ENCODE measurements at regions not wholly inside any gene's neighbourhood (a gene's known extent, or its start where the extent isn't known, plus 50 kb on each side); places are given as distances from the start of the nearest gene placed in this dataset.
"Not testable (repeated sequence)": the region's sequence is repeated elsewhere in the genome, so short reads cannot be mapped to it uniquely, and the experiment has no call there.

DNA sequence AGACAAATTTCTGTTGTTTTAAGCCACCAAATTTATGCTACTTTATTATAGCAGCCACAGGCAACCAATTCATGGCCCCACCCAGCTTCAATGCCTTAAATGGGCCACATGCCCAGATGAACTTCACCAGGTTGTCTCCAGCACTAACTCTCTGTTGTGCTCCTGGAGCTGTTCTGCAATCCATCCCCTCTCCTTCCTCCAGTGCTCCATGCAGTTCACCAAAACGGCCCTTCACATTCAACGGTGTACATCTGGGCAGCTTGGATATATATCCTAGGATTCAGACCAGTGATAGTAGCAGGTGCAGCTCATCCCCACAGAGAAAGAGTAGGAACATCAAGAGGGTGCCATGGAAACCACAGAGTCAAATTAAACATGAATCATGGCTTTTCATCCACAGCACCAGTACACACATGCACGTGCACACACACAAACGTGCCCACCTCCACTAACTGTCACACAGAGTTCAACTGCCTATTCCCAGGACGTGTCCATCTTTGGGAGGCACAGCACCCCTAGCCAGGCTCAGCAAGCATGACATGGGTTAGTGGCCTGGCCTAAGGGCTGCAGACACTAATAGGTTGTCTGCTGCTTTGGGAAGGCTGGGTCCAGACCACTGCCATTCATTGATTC, 134.5 kb downstream of the MED10 start:
- Mint-ChIP-seq H3K36me3 (no peaks in the 10 kb centered on the region), H3K9me3 (peaks cover 0 to 3% (median 1%) of the 10 kb centered on the region in 6 donors), H3K4me1 (no peaks in the 10 kb centered on the region), H3K27ac (no peak overlapping the region), H3K4me3 (no peak overlapping the region), H3K27me3 (ENCODE audit: low read depth in 3 of 3) (peaks cover 0 to under 1% (median 0%) of the 10 kb centered on the region in 3 donors)
- no peak for DNase-seq

DNA sequence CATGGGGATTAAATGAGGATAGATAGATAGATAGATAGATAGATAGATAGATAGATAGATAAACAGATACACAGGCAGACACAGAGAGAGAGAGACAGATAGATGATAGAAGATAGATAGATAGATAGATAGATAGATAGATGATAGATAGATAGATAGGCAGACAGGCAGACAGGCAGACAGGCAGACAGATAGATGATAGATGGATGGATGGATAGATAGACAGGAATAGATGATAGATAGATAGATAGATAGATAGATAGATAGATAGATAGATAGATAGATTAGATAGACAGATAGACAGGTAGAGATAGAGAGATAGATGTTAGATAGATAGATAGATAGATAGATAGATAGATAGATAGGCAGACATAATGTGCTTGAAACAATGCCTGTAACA, 137.3 kb downstream of the MED10 start:
- H3K27me3 Mint-ChIP-seq (ENCODE audit: low read depth in 3 of 3): peaks cover 0 to 10% (median 3%) of the 10 kb centered on the region in 3 donors
- not testable (repeated sequence) for H3K9me3 Mint-ChIP-seq, H3K4me3 Mint-ChIP-seq, H3K36me3 Mint-ChIP-seq, DNase-seq, H3K4me1 Mint-ChIP-seq, H3K27ac Mint-ChIP-seq

DNA sequence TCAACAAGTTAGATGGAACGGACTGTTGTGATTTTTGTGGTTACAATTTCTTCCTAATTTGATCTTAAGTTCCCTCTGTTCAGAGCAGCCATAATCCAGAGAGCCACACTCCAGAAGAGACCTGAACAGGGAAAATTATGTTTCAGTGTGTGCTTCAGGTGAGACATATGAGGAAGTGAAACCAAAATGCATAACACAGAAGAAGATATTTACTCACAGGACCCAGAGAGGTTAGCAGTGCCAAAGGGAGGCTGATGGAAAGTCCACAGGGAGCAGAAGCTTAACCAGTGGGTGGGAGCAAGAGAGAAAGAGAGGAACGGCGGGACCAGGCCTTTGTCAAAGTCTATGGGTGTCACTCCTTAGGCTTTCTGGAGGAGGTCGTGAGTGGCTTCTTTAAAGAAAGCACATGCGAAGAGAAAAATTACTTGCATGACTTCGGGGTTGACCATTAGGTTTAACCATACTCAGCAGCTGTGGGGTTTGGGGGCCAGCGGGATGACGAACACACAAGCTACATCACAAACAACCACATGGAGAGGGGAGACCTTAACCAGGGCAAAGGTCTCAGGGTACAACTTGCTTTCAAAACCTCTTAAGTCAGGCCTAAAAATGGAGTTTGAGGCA, 141.4 kb downstream of the MED10 start:
- no peak overlapping the region for H3K4me3 Mint-ChIP-seq
- peaks cover 2 to 14% (median 3%) of the 10 kb centered on the region in 3 donors for H3K27me3 Mint-ChIP-seq (ENCODE audit: low read depth in 3 of 3)
- H3K4me1 Mint-ChIP-seq: no peaks in the 10 kb centered on the region
- peaks cover 0 to 5% (median 0%) of the 10 kb centered on the region in 6 donors for H3K9me3 Mint-ChIP-seq
- H3K36me3 Mint-ChIP-seq: no peaks in the 10 kb centered on the region
- no peak overlapping the region for H3K27ac Mint-ChIP-seq
- no peak for DNase-seq

DNA sequence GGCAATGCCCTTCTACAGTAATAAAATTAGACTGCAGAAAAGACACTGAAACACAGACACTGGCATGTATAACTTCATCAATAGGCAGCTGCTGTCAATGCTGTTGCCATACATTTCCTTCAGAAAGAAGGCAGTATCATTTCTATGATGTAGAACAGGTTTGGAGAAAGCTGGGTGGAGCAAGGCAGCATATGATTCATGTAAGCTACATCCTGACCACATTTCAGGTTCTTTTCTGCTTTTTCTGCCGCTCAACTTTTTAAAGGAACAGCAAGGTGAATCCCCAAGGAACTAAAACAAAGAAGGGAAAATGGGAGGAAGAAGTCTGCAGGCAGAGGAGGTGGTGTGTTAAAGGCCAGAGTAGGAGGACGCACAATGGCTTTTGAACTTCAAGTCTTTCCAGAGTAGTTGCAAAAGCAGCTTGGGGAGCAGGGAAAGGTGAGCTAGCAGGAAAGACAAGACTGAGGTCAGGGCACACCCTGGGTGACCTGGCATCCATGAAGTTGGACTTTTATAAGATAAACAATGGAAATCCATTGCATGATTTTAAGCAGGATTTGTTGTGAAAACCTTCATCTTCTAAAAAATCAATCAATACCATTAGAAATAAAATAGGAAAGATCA, 142.1 kb downstream of the MED10 start:
- Mint-ChIP-seq H3K9me3 (peaks cover 0 to 5% (median 0%) of the 10 kb centered on the region in 6 donors), H3K4me3 (no peak overlapping the region), H3K27me3 (ENCODE audit: low read depth in 3 of 3) (peaks cover 2 to 14% (median 3%) of the 10 kb centered on the region in 3 donors), H3K27ac (no peak overlapping the region), H3K36me3 (no peaks in the 10 kb centered on the region), H3K4me1 (no peaks in the 10 kb centered on the region)
- DNase-seq: no peak

DNA sequence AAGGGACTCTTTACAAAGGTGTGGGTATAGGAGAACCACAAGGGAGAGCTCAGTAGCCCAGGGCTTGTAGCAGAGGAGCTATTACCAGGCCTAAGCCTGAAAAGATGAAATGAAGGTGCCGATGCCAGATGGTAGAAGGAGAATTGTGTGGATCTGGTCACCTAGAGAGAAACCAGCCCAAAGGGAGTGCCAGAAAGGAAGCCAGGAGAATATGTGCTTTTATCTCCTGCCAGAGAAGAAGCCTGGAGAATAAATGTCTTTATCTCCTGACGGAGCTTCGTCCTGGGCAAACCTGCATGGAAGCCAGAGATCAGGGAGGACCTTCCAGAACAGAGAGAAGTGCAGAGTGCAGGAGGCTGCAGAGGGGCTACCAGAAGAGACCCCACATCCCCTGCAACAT, 142.6 kb downstream of the MED10 start:
- Mint-ChIP-seq H3K27me3 (ENCODE audit: low read depth in 3 of 3) (peaks cover 3 to 14% (median 4%) of the 10 kb centered on the region in 3 donors), H3K36me3 (no peaks in the 10 kb centered on the region), H3K9me3 (peaks cover 0 to 5% (median 0%) of the 10 kb centered on the region in 6 donors), H3K4me1 (no peaks in the 10 kb centered on the region), H3K27ac (no peak overlapping the region), H3K4me3 (no peak overlapping the region)
- DNase-seq: no peak

DNA sequence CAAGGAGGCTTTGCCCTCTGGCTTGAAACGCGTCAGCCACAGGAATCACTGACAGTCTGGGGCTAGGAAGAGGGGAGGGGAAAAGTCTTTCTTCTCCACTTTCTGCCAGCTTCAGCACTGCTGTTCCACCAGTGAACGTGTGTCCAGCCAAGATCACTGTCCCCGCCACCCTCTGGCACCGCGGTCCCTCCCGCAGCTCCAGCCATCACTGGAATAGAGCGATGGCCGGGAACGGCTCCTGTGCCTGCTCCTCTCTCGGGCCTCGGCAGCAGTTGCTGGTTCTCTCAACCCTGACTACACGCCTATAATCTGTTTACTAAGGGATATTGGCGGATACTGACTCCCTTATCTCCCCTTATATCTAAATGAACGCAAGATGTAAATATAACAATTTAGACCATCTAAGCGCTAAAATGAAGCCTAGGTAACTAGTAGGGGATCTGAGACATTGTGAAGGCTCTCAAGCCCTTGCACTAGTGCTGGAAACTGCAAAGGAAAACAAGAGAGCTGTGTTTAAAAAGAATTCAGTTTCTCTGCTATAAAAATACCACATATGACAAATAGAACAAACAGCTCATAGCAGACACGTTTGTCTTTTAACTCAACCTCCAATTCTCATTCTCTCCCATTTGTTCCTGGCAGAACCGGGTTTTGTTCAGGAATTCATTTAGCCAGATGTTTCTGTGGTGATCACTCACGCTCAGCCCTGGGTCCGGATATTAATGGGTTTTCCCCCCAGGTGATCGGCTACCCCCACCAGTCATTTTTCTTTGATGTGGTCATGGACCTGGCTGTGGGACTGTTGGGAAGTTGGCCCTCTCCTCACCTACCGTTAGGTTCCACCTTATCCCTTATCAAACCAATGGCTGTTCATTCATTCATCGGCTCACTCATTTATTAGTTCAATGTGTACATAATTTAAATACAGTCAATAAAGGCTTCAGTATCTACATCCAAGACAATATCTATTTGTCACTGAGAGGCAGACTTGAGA, 149.8 kb downstream of the MED10 start:
- Mint-ChIP-seq H3K27me3 (ENCODE audit: low read depth in 3 of 3) (peaks cover 0 to 4% (median 4%) of the 10 kb centered on the region in 3 donors), H3K4me1 (no peaks in the 10 kb centered on the region), H3K36me3 (no peaks in the 10 kb centered on the region), H3K9me3 (peaks cover 0 to 3% (median 0%) of the 10 kb centered on the region in 6 donors), H3K4me3 (no peak overlapping the region), H3K27ac (no peak overlapping the region)
- no peak for DNase-seq

DNA sequence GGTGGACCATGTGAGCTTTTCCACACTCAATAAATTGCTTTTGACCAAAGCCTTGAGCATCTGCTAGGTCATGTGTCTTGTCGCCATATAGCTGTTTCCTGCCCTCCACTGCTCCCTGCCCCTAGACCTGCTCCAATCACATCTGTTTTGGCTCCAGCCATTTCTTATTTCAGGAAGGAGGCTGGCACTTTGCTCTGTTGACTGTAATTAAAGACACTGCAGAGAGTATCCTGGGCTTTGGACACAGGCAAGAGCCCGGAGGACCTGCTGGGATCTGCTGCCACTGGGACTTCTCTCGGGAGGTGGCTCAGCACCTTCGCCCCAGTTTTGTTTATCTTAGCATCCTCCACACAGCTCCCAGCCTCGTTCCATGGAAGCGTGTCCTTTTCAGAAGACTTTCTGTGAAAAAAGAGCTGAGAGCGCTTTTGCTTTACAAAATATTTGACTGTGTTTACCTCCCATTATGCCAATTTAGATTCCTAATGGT, 153.2 kb downstream of the MED10 start:
- Mint-ChIP-seq H3K4me1 (no peaks in the 10 kb centered on the region), H3K27ac (no peak overlapping the region), H3K4me3 (no peak overlapping the region), H3K9me3 (peaks cover 0 to 3% (median 0%) of the 10 kb centered on the region in 6 donors), H3K27me3 (ENCODE audit: low read depth in 3 of 3) (peaks cover 0 to 2% (median 0%) of the 10 kb centered on the region in 3 donors), H3K36me3 (no peaks in the 10 kb centered on the region)
- no peak for DNase-seq

DNA sequence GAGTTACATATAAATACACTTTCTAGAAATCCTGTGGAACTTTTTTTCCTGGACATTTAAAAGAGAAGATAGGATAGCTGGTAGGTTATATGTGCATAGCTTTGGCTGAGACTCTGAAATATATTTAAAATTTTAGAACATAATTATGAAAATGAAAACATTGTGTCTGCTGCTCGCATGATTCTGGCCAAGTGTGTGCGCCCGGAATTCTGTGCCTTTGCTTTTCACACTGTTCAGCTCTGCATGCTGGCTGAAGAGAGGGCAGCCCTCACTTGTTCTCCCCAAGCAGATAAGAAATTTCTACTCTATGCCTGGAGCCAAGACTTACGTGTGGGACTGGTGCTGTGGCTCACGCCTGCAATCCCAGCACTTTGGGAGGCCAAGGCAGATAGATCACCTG, 153.9 kb downstream of the MED10 start:
- H3K9me3 Mint-ChIP-seq: peaks cover 0 to 3% (median under 1%) of the 10 kb centered on the region in 6 donors
- DNase-seq: no peak
- no peak overlapping the region for H3K4me3 Mint-ChIP-seq
- H3K36me3 Mint-ChIP-seq: no peaks in the 10 kb centered on the region
- H3K27ac Mint-ChIP-seq: no peak overlapping the region
- no peaks in the 10 kb centered on the region for H3K4me1 Mint-ChIP-seq
- peaks cover 0 to 2% (median under 1%) of the 10 kb centered on the region in 3 donors for H3K27me3 Mint-ChIP-seq (ENCODE audit: low read depth in 3 of 3)

DNA sequence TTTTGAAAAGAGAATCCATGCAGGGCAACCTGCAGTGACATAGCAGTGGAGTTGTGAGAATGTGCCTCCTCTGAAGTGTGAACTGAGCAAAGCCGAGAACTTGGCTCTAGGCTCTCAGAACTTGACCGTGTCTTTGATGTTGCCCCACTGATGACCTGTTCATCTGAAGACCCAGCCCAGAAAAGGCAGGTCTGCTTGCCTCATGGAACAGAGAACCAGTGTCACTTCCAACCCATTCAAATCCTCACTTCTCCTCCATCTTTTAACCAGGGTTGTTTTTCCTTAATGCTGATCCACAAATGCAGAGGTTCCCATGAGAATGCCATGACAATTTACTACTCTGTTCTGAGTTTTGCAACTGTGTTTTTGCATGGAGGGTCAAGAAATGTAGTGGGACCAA, 155.4 kb downstream of the MED10 start:
- no peak overlapping the region for H3K27ac Mint-ChIP-seq
- H3K36me3 Mint-ChIP-seq: no peaks in the 10 kb centered on the region
- H3K4me1 Mint-ChIP-seq: no peaks in the 10 kb centered on the region
- no peak for DNase-seq
- H3K27me3 Mint-ChIP-seq (ENCODE audit: low read depth in 3 of 3): peaks cover 0 to 2% (median 1%) of the 10 kb centered on the region in 3 donors
- H3K9me3 Mint-ChIP-seq: peaks cover 0 to 3% (median under 1%) of the 10 kb centered on the region in 6 donors
- no peak overlapping the region for H3K4me3 Mint-ChIP-seq

DNA sequence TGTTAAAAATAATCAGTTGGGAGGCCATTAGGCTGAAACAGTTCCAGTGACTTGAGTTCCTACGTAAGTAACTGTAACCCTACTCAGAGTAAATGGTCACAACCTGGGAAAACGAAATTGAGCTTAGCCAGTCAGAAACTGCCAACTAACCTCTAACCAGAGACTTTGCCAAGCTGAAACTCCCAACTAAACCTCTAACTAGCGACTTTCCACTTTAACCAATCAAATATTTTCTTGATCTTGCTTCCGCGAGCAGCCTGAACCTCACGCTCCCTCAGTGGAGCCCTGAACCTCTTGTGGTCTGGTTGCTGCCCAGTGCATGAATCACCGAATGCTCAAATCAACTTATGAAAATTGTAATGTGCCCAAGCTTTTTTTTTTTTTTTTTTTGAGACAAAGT, 156.2 kb downstream of the MED10 start:
- Mint-ChIP-seq H3K9me3 (peaks cover 0 to 5% (median 0%) of the 10 kb centered on the region in 6 donors), H3K36me3 (no peaks in the 10 kb centered on the region), H3K27ac (no peak overlapping the region), H3K4me3 (no peak overlapping the region), H3K4me1 (no peaks in the 10 kb centered on the region), H3K27me3 (ENCODE audit: low read depth in 3 of 3) (peaks cover 0 to 2% (median 1%) of the 10 kb centered on the region in 3 donors)
- DNase-seq: no peak

DNA sequence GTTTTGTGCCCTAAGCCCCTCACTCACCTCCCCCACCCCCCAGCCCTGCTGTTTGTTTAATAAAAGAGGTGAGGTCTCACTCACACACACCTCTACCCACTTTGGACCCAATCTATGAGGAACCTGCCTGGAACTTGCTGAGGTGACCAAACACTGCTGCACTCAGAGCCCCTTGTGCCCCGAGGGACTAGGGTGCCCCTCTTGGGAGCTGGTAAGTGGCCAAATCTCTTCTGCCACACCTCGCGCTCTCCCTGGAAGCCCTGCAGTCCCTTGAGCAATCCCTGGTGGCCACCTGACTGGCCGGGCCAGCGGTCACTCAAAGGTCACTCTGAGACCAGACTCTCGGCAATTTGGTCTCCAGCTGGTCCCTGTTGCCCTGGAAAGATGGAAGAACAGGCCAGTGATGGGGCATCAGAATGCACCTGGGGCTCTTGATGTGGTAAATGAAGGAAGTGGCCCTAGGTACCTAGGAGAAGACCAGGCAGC, 157.2 kb downstream of the MED10 start:
- Mint-ChIP-seq H3K9me3 (peaks cover 0 to 5% (median 0%) of the 10 kb centered on the region in 6 donors), H3K4me3 (no peak overlapping the region), H3K36me3 (no peaks in the 10 kb centered on the region), H3K27ac (no peak overlapping the region), H3K27me3 (ENCODE audit: low read depth in 3 of 3) (peaks cover 1 to 4% (median 3%) of the 10 kb centered on the region in 3 donors), H3K4me1 (no peaks in the 10 kb centered on the region)
- no peak for DNase-seq

DNA sequence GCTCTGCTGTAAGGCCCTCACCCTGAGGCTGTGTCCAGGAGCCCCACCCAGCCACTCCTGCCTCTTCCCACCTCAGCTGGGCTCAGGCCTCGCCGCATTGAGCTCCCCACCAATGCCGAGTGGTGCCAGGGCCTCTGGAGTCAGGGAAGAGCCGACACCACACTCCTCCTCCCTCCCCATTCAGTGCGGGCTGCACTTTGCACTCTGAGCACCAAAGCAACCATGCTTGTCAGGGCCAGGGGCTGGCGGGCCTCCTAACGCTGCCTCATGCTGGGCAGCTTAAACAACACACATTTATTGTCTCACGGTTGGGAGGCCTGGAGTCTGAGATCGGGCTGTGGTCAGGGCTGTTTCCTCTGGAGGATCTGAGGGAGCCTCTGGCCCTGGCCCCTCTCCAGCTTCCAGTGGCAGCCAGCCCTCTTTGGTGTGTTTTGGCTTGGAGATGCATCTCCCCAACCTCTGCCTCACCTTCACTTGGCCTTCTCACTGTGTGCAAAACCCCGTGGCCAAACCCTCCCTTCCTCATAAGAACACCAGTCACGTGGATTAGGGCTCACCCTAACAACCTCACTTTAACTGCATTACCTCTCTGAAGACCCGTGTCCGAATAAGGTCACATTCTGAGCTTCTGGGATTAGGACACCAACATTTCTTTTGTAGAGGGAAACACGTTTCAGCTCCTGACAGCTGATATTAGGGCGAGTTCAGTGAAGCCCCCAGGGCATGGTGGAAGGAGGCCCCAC, 157.8 kb downstream of the MED10 start:
- H3K9me3 Mint-ChIP-seq: peaks cover 0 to 3% (median 0%) of the 10 kb centered on the region in 6 donors
- H3K27me3 Mint-ChIP-seq (ENCODE audit: low read depth in 3 of 3): peaks cover 3 to 4% (median 3%) of the 10 kb centered on the region in 3 donors
- DNase-seq: no peak
- no peak overlapping the region for H3K27ac Mint-ChIP-seq
- no peak overlapping the region for H3K4me3 Mint-ChIP-seq
- no peaks in the 10 kb centered on the region for H3K4me1 Mint-ChIP-seq
- no peaks in the 10 kb centered on the region for H3K36me3 Mint-ChIP-seq

DNA sequence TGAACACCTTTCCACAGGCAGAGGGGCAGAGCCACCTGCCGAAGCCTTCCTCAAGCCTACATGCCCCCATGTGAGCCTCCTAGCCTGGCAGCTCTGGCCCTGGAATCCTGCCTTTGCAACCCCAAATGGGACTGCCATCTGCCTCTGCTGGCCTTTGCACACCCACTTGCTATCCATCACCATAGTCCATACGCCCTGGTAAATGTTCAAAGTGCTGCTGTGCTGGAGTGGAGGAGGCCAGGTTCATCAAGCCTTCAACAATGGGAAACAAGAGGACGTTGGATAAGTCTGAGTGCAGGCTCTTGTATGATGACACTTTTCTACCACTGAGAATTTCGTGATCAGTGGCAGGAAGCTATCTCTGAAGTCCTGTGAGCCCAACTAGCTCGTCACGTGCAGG, 159.8 kb downstream of the MED10 start:
- Mint-ChIP-seq H3K27ac (no peak overlapping the region), H3K9me3 (peaks cover 0 to 5% (median 1%) of the 10 kb centered on the region in 6 donors), H3K4me1 (no peaks in the 10 kb centered on the region), H3K36me3 (no peaks in the 10 kb centered on the region), H3K27me3 (ENCODE audit: low read depth in 3 of 3) (peaks cover 3 to 4% (median 3%) of the 10 kb centered on the region in 3 donors), H3K4me3 (no peak overlapping the region)
- no peak for DNase-seq
